Bone marrow (tissue), 2 donors: ENCODE measurements at regions not wholly inside any gene's neighbourhood (a gene's known extent, or its start where the extent isn't known, plus 50 kb on each side); places are given as distances from the start of the nearest gene placed in this dataset.

Source experiments
- DNase-seq, 2 donors: peaks; one replicate each; lab custom pipeline; 2025; lab: John Stamatoyannopoulos, UW

DNA sequence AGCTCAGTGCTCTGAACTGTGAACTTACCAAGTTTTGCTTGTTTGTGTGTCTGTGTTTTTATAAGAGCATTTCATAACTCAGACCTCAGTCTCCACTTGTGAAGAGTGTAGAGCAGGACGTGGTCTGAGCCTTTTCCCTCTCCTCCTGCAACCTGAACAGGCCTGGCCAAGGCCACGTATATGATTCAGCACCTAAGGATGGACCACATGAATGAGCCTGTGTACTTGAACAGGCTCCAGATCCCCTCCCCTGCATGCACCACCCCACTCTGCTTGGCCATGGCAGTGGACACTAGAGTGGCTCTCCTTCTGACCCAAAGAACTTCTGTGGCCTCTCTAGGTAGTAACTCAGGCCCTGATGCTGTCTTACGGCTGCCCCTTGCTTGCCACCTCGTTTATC lies 125.9 kb upstream of the FSTL4 start:
- DNase-seq = no peak

DNA sequence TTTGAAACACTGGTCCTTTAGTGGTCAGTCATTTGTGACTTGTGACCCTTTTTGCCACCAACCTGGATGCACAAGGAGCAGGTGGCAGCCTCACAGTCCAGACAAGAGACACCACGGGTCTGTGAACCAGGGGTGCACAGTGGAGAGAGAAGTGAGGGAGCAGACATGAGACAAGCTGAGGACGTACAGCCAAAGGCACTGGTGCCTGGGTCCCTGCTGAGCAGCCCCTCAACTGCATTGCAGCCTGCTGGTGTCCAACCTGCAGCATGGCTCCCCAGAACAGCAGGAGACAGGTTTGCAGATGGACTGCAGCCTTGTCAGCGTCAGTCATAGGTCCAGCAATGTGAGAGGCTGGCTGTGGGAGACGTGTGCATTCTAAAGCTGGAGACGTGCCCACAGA lies 124.2 kb upstream of the FSTL4 start:
- DNase-seq = no peak

DNA sequence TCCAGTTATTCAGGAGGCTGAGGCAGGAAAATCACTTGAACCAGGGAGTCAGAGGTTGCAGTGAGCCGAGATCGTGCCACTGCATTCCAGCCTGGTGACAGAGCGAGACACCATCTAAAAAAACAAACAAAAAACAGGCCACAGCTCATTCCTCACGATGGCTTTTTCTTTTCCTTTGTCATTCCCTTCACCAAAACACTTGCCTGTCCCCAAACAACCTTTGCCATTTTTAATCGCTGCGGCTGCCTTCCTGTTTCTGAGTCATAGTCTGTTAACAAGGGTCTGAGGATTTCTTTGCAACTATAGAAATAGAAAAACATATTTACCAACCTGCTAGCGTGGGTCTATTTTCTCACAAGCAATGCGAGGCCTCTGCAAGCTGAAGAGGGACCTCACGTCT lies 123.0 kb upstream of the FSTL4 start:
- DNase-seq = no peak

DNA sequence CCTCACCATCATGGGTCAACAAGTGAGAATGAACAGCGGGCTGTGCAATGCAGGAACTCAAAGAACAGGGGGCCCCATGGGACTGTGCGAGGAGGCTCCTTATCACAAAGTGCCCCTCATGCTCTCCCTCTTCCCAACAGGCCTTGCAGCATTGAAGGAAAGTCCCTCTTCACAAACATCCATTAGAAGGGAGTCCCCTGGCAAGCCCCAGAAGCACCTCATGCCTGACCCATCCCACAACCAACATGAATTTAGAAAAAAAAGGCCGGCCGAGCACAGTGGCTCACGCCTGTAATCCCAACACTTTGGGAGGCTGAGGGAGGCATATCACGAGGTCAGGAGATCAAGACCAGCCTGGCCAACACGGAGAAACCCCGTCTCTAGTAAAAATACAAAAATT lies 122.6 kb upstream of the FSTL4 start:
- DNase-seq = no peak

DNA sequence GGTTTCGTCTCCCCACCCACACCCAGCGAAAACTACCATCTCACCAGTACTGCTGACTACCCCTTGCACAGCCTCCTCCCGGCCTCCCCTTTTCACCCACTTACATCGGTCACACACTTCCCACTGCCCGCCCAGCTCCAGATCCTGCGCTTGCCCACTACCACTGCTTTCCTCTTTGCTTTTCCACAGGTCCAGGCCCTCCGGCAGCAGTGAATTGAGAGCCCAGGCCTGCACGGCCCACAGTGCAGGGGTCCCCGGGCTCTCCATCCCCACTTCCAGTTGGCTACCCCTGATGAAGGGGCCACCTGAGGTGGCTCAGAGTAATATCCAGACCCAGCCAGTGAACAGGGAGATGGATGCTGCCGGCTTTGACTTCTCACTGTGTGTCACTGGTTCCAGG lies 120.2 kb upstream of the FSTL4 start:
- no peak for DNase-seq

DNA sequence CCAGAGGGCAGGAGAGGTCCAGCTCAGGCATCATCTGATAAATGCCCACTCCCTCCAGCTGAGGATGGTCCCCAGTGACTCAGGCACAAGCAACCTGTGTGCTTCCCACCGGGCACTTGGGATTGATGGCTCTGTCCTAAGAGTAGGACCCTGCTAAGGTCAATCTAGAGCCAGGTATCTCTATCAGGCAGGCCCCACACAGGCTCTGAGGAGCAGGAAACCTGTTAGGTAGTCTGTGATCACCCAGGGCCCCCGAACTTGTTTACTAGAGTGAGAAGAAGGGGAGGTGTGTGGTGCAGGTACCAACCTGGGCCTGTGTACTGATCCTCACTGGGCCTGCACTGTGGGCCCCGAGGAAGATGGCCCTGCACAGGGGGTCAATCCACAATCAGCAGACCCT lies 119.6 kb upstream of the FSTL4 start:
- DNase-seq = no peak

DNA sequence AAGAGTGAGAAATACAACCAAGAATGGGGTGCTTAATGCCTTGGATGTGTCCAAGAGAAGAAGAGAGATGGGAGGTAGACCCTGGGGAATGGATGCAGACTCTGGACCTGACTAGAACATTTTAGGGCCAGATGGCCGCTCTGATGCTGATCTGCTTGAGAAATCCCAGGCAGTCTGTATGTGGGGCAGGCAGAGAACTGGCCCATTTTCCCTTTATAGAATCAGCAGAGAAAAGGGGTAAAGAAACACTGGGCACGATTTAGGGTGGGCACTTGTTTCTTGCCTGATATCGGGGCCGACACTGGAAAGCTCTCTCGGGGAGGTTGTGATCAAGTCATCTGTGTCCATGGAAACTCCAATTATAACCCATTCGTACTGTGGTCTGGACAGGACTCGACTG lies 118.5 kb upstream of the FSTL4 start:
- DNase-seq = no peak

DNA sequence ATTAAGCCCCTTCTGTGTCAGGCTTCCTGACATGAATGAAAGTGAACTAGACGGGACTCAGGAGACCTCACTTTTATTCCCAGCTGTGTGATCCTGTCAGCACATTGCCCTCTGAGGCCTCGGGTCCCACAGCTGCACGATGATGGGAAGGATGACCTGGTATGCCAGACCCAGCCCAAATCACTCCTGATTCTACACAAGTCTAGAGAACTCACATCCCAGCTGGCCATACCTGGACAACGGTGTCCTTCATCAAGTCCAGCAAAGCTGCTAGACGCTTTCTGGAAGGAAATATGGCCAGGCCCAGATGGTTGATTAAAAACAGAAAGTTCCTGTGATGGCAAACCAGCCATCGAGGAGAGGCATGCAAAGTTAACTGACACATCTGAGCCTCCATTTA lies 118.0 kb upstream of the FSTL4 start:
- no peak for DNase-seq

DNA sequence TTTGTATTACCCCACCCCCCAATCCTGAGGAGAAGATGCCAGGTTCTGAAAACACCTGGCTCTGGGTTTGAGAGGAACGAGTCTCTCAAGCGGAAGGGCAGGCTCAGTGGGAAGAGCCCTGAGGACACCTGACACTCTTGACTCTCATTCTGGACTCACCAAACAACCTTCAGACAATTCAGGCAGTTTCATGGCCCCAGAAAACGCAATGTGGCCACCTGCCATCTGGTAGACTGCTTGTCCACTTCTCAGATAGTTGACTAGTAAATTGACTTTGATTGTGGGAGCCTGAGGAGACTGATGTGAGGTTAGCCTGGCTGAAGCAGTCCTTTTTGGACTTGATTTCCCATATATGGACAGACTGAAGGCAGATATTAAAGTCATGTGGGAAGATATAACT lies 117.5 kb upstream of the FSTL4 start:
- DNase-seq = no peak

DNA sequence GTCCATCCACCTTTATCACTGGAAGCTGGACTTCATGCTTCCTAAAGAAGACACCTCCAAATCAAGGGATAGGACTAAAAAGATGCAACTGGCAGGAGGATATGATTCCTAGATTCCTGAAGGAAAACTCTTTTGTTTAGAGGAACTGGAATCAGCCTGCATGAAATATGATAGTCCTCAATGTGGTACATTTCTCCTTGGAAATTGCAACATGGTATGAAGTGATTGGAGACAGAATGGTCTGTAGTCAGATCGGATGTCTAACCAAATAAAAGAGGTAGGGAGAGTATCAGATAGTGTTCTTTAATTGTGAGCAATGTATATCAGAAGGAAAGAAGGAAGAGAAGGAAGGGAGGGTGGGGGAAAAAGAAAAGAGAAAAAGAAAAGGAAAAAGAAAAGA lies 116.1 kb upstream of the FSTL4 start:
- no peak for DNase-seq

DNA sequence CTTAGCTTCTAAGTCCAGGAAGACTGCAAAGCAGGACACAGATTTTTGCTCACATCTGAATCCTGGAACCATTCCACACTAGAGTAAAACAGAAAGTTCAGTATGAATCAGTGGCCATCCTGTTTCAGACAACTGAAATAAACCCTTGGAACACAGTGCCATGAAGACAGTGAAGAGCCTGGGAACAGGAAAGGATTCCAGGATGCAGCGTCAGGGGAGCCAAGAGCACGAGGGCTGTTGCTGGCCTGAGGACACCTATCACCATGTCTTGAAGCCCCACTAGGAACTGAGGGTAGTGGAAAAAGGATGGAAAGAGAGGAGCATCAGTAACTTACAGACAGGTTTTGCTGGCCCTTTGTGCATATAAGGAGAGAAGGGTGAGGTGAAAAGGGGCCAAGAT lies 115.3 kb upstream of the FSTL4 start:
- DNase-seq = no peak

DNA sequence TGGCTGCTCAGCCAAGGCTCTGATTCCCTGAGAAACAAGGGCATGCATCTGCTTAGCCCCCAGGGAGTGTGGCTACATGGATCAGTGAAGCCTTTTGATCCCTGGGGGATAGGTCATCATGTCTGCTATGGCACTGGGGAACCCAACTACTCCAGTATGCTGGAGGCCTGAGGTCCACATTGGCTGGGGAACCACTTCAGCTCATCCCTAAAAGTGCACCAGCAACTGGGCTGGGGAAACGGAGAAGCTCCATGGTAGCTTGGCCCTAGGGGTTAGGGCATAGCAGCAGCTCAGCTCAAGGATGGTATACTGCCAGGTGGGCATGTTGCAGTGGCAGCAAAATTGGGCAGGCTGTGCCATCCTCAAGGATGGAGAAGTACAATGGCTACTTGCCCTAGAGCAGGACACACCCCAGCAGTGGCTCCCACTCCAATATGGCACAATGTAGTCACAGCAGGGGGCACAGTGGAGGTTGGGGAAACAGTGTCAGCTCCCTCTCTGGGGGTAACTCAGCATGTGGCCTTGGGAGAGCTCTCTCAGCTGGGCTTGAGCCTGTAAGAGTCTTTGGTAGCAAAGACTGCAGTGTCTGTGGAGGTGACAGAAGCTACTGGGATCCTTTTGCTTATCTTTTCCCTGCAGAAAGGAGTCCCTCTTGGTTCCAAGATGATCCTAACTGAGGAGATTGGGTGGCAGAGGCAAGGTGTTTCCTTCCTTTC lies 111.5 kb upstream of the FSTL4 start:
- DNase-seq = no peak

DNA sequence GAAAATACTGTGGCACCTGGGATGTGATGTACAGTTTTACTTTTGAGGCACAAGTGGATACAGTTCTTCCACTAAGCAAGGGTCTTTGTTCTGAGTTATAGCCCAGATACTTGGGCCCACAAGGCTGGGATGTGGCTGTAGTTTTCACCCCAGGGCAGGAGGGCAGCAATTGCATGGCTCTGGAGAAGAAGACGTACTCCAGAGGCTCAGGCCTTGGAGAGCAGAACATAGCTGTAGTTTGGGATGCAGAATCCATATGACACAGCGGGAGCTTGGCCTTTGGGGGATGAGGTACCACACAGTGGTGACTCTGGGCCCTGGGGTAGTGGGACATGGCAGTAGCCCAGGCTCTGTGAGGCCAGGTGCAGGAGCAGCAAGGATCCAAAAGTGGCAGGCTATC lies 110.8 kb upstream of the FSTL4 start:
- DNase-seq = no peak

DNA sequence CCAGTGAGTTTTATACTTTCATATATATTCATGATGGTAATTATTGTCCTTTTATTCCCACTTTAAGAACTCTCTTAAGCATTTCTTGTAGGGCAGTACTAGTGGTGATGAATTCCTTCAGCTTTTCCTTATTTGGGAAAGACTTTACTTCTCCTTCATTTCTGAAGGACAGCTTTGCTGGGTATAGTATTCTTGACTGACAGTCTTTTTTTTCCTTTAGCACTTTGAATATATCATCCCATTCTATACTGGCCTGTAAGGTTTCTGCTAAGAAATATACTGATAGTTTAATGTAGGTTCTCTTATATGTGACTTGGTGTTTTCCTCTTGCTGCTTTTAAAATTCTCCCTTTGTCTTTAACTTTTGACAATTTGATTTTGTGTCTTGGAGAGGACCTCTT lies 109.0 kb upstream of the FSTL4 start:
- no peak for DNase-seq

DNA sequence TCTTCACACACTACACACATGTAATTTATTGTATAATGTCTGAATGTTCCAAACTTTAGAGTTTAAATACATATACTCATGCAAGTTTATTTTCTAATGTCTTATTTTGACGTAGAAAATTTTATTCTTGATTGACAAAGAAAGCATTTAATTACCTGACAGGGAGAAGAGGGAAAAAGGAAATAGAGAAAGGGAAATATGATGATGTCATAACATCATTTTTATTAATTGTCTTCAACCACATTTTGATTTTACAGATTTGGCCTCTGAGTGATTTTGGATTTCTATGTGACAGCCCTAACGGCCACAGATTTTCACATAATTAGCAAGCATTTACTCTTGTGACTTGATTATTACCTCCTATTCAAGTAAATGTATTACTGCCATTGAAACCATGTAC lies 106.1 kb upstream of the FSTL4 start:
- no peak for DNase-seq

DNA sequence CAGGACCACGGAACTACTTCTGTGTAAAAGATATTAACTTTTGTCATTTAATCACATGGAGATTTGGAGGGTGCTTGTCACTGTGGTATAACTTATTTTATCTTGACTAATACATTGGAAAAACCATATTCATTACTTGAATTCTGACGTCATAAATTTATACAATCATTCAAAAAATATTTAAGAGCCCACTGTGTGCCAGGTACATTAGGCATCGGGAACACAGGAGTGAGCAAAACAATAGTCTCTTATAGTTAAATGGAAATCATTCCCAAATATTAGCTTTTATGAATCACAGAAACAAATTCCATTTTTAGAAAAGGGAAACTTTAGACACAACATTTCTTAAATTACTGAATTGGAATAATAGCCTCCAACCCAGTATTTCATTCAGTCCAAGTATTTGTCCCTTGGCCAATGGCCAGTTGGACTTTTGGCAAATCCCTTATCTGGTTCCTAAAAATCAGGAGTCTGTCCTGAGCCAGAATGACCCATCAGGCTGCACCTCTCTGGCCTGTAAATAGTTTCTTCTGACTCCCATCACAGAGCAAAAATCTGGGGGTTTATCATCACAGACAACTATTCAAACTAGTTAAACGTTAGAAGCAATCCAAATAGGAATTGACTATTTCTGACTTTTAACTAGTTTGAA lies 104.3 kb upstream of the FSTL4 start:
- DNase-seq = no peak

DNA sequence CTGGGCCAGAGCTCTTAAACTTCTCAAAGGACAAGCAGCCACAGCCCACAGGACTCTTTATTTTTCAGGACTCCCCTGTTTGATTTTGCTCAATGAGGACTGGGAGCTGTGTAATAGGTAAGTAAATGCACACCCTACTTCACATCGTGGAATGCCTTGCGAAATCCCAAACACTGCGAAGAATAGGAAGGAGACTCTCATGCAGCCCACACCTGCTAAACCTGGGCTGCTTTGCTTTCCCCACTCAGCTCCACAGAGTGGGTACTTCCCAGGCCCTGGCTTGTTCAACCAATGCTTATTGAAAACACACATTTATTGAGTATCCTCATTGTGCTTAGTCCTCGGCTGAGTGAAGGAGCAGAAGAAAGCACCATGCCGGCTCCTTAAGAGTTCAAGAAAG lies 103.3 kb upstream of the FSTL4 start:
- DNase-seq = no peak

DNA sequence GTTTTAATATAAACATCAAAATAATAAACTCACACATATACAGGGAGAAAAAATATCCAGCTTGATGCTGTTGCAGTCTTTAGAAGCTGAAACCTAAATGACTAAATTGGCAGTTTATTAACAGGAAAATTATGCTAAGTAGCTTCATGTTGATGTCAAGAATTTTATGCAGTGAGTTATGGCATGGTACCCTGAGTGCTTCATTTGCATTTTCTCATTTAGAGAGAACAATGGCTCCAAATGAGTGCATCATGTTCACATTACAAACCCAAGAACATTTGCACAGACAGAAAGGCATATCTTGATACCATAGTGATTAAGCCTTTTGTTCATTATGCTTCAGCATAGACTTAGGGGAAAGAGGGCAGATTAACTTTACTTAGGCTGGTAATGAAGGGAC lies 102.9 kb upstream of the FSTL4 start:
- no peak for DNase-seq

DNA sequence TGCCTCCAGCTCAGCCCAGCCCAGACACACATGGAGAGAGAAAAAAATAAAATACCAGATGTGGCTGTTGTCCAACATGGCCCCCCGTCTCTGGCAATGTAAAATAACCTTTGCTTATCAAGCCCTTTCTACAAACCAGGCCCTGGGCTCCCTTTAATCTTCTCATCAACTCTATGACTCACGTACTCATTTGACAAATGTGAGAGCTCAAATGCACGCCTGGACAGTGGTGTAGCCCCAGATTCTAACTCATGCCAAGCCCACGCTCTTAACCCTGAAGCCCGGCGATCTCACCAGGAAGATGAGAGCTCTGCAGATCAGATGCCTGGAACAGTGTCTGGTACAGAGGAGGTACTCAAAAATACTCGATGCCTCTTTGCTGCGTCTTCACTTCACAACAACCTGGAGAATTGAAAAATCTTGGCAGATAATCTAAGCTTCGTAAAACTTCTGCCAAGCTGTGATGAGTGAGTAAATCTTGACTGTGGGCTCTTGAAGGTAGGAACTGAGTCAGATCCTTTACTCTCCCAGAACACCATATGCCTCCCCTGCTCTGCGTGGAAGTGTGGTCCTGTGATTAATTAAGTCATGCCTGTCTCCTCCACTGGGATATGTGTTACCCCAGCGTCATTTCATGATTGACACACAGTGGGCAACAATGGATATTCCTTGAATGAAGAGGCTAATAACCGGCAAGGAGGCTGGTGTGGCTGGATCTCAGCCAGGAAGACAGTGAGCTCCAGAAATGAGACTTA lies 102.0 kb upstream of the FSTL4 start:
- DNase-seq = no peak

DNA sequence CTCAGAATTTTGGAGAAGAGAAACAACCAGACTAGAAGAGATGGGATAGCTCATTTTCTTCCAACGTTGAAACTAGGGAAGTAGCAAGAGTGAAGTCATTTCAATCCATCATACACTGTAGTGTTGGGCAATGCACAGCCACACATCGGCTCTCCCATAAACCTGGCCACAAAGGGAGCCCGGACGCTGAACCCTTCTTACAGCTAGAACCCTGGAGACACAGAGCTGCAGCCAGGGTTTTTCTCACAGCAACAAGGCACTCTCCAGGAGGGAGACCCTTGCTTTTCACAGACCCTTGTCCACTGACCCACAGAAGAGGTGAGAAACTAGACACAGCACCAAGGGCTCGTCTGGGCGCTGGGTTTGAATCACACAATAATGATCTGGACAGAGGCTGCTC lies 101.4 kb upstream of the FSTL4 start:
- DNase-seq = no peak

DNA sequence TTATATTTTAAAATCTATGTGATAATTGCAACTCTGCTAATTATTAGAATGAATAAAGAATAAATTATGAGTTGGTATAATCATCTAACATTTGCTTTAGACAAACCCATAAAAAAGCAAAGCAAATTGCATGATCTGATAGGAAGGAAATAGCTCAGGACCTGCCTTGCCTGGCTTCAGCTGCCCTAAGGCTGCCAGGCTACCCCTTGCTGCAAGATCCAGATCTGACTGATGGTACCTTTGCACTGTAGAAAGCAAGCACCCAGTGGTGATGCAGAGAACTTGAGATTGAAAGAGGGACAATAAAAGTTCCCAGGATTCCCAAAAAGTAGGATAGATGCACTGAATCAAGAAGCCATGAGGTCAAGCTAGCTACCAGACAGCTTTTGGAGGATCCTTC lies 100.9 kb upstream of the FSTL4 start:
- no peak for DNase-seq

DNA sequence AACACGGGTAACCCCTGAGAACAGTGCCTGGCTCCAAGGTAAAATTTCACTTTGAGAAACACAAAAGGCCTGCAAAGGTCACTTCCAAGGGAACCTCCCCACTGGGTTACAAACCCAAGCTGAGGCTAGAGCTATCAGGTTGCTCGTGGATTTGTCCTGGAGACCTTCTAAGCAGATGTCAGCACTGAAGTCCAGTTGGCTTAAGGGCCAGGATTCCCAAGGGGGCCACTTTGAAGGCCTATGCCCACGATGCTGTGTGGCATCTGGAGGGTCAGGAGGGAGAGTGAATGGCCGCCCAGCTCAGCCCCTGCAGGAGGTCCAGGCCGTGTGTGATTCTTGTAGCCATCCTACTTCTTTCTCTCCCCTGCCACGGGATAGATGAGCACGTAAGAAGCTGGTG lies 100.2 kb upstream of the FSTL4 start:
- no peak for DNase-seq

DNA sequence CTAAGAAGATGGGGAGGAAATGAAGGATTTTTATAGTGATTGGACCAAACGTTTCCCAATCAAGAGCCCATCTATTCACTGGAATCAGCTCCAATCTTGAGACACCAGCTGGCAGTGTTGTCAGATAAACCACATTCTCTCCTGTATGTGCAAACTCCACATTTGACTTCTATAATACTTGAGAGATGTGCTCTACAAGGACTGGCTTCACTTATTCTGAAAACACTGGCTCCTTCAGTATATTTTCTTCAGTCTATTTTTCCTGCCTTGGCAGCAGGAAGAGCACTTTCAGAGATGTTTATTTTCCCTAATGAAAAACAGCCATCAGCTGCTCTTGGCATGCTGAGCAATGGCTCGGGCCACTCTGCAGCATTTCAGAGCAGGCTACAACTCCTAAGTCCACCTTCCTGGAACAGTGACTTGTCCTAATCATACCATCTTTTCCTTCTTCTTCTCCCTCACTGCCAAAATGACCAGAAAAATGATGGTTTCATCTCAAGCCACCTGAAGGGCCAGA lies 96.9 kb upstream of the FSTL4 start:
- no peak for DNase-seq
